Mononuclear cell (primary cell): ENCODE measurements at regions not wholly inside any gene's neighbourhood (a gene's known extent, or its start where the extent isn't known, plus 50 kb on each side); places are given as distances from the start of the nearest gene placed in this dataset.

Experiments
- H3K27me3 ChIP-seq: 2 replicates; pipeline ENCODE4 v1.6.0; 2011; ENCODE audit warnings: low read length, control low read depth; ENCODE audit not compliant: insufficient read depth
- H3K4me1 ChIP-seq: 2 replicates; pipeline ENCODE4 v1.5.1; 2011; ENCODE audit warnings: mild to moderate bottlenecking, low read length, control low read depth; ENCODE audit not compliant: insufficient read depth
- H3K4me3 ChIP-seq: 2 replicates; pipeline ENCODE4 v1.5.1; 2011; ENCODE audit warnings: mild to moderate bottlenecking, low read length, moderate library complexity
- H3K9me3 ChIP-seq: 2 replicates; pipeline ENCODE4 v1.5.1; 2011; ENCODE audit warnings: low read depth, mild to moderate bottlenecking, control low read depth, low read length

GRCh38 chr14:66111891-66112290, 374.3 kb upstream of the CCDC196 start:
- no peaks in the 10 kb centered on the region for H3K4me1 ChIP-seq
- no peak overlapping the region for H3K4me3 ChIP-seq
- no peaks in the 10 kb centered on the region for H3K9me3 ChIP-seq

GRCh38 chr14:66114071-66114470, 372.1 kb upstream of the CCDC196 start:
- Histone ChIP-seq H3K27me3 (no peaks in the 10 kb centered on the region), H3K4me1 (no peaks in the 10 kb centered on the region), H3K4me3 (no peak overlapping the region), H3K9me3 (no peaks in the 10 kb centered on the region)

More at GRCh38 chr14:66111891-66112290, 374.3 kb upstream of the CCDC196 start:
- no peaks in the 10 kb centered on the region for H3K27me3 ChIP-seq

DNA sequence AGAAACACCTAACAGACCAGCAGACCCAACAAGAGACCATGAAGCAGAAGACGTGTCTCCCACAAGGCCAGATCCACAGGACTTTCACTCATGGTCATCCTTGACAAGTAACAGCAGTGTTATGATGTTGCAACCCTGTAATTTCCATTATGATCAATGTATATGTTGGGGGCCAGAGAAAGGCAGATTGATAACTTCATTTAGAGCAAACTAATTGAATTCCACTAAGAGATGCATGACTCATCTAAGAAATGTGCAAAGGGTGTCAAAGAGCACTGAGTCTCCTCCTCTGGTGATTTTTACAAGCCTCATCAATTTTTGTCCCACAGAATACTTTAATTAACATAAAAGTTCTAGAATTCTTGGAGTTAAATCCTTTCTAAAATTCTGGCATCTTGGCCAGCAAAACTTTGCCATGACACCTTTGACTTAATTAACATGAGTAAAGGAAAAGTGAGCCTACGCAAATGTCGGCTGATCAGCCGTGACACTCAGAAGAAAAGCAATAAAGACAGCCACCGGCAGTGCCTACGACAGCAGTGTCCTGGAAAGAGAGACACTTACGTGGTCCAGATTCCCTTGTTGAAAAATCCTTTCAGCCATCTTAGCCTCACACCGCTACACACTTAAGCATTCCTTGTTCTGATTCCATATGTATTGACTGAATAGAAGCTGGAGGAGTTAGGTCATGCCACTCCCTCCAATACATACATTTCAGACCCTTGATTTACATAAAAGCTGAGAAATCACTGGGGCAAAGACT, 370.2 kb upstream of the CCDC196 start:
- Histone ChIP-seq H3K9me3 (no peaks in the 10 kb centered on the region), H3K4me3 (no peak overlapping the region)

DNA sequence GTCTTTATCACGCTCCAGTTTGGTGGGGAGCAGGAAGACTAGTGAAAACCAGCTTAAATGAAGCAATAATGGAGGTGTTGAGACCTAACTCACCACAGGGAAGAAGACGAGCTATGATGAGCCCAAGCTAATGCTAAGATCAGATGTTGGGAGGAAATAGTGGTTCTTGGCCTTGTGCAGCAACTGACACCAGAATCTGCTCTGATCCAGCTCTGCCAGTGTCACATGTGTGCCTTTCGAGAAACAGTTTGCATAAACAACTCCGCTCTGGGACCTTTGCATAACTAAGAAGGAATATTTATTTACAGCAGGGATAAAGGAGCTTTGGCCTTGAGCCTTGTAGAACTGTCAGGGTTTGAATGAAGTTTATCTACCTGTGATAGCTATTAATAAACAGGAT, 369.4 kb upstream of the CCDC196 start:
- H3K4me3 ChIP-seq, result no peak overlapping the region
- H3K4me1 ChIP-seq, result no peaks in the 10 kb centered on the region
- H3K9me3 ChIP-seq, result no peaks in the 10 kb centered on the region
- no peaks in the 10 kb centered on the region for H3K27me3 ChIP-seq

More for the DNA sequence above, 370.2 kb upstream of the CCDC196 start:
- no peaks in the 10 kb centered on the region for H3K4me1 ChIP-seq
- H3K27me3 ChIP-seq, result no peaks in the 10 kb centered on the region

GRCh38 chr14:66117600-66117999, 368.6 kb upstream of the CCDC196 start:
- Histone ChIP-seq H3K4me1 (no peaks in the 10 kb centered on the region), H3K4me3 (no peak overlapping the region), H3K27me3 (no peaks in the 10 kb centered on the region), H3K9me3 (no peaks in the 10 kb centered on the region)

- no peak overlapping the region for H3K4me3 ChIP-seq
- no peaks in the 10 kb centered on the region for H3K9me3 ChIP-seq
- no peaks in the 10 kb centered on the region for H3K27me3 ChIP-seq
- H3K4me1 ChIP-seq, result no peaks in the 10 kb centered on the region
Observed at GRCh38 chr14:66119606-66120231, 366.5 kb upstream of the CCDC196 start.

DNA sequence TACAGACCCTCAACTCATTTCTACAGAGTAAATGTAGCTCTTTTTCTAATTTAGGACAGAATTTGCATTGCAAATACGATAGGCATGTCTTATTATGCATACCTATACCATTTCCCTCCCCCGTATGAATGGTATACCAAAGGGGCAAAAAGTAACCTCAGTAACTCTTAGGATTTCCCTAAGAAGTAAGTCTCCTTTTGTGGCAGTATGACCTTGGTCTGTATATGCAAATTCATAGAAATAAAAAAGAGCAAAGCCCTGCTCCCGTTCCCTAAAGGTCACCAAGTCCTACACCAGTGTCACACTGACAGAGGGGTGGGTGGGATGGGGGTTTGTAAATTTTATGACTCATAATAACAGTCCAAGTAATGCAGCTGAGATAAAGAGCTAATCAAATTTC, 365.8 kb upstream of the CCDC196 start:
- no peaks in the 10 kb centered on the region for H3K4me1 ChIP-seq
- H3K9me3 ChIP-seq, result no peaks in the 10 kb centered on the region
- H3K4me3 ChIP-seq, result no peak overlapping the region
- H3K27me3 ChIP-seq, result no peaks in the 10 kb centered on the region

GRCh38 chr14:66121859-66122258, 364.3 kb upstream of the CCDC196 start:
- H3K4me1 ChIP-seq, result no peaks in the 10 kb centered on the region
- no peaks in the 10 kb centered on the region for H3K9me3 ChIP-seq
- no peak overlapping the region for H3K4me3 ChIP-seq
- no peaks in the 10 kb centered on the region for H3K27me3 ChIP-seq

DNA sequence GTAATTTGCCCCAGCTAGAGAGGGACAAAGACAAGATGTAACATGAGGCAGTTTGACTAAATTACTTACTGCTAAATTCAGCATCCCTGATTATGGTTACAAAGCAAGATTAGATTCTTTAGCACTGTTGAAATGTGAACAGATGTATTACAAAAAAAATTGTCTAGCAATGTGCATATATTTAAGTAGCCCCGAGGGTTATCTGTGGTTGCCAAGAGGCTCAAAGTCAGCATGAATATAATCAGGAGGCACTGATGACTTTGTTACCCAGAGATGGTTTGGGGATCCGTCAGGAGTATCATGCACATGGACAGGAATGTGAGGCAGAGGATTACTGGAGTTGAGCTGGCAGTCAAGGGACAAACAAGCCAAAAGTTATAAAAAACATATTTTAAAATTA, 356.9 kb upstream of the CCDC196 start:
- H3K27me3 ChIP-seq, result no peaks in the 10 kb centered on the region
- no peaks in the 10 kb centered on the region for H3K9me3 ChIP-seq
- H3K4me3 ChIP-seq, result no peak overlapping the region

DNA sequence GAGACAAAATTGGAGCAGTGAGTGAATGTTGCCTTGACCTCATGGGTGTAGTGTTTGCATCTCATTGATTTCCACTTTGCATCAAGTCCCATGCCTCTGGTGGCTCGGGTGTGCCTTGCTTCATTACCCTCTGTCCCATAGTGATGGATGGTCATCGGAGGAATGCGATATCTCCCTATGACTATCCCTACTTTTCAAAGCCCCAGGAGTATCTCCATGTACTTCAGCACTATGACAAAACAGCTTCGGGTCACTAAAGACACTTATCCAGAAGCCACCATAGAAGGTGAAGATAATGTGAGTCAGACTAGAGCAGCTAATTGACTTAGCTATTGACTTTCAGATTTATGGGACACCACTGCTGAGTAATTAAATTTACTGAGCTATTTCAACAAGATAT, 355.1 kb upstream of the CCDC196 start:
- H3K27me3 ChIP-seq, result no peaks in the 10 kb centered on the region
- no peaks in the 10 kb centered on the region for H3K9me3 ChIP-seq
- no peak overlapping the region for H3K4me3 ChIP-seq
- no peaks in the 10 kb centered on the region for H3K4me1 ChIP-seq

More for the DNA sequence above, 356.9 kb upstream of the CCDC196 start:
- no peaks in the 10 kb centered on the region for H3K4me1 ChIP-seq

DNA sequence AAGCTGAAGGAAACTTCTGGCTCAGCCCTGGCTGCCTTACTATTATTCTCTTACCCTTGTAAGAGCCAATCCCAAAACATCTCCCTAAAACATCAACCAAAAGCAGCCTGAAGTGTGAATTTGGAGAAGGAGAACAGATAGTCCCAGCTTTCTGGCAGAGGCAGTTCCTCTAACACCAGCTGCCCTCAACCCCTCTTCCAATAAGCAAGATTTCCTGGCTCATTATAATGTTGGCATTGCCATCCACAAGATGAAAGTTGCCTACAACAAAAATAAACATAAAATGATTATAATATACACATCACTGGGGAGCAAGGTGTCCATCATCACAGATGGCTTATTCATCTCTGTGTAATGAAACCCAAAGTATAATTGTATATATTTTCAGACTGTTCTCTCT, 352.5 kb upstream of the CCDC196 start:
- Histone ChIP-seq H3K27me3 (no peaks in the 10 kb centered on the region), H3K9me3 (no peaks in the 10 kb centered on the region), H3K4me1 (no peaks in the 10 kb centered on the region), H3K4me3 (no peak overlapping the region)

GRCh38 chr14:66135831-66136230, 350.3 kb upstream of the CCDC196 start:
- Histone ChIP-seq H3K4me3 (no peak overlapping the region), H3K4me1 (peaks cover 8% of the 10 kb centered on the region), H3K27me3 (no peaks in the 10 kb centered on the region), H3K9me3 (no peaks in the 10 kb centered on the region)

DNA sequence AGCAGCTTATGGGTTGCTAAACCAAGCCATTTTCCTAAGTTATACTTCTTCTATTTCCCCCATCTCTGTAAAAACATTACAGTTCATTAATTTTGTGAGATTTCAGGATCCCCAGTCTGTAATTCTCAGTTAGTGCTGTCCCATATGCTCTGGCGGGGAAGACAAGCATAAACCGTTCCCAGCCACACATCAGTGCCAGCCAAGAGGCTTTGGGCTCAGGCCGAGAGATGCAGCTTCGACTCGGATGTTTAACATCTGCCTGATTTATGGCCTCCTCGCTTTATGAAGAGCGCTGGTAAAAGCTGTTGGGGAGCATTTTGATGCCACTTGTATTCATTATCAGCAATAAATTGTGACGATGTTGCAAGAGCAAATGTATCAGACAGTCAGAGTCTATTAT, 349.1 kb upstream of the CCDC196 start:
- no peaks in the 10 kb centered on the region for H3K27me3 ChIP-seq

GRCh38 chr14:66139432-66139831, 346.7 kb upstream of the CCDC196 start:
- H3K27me3 ChIP-seq, result no peaks in the 10 kb centered on the region
- no peak overlapping the region for H3K4me3 ChIP-seq
- H3K4me1 ChIP-seq, result peaks cover 10% of the 10 kb centered on the region
- H3K9me3 ChIP-seq, result no peaks in the 10 kb centered on the region

More for the DNA sequence above, 349.1 kb upstream of the CCDC196 start:
- Histone ChIP-seq H3K4me1 (peaks cover 10% of the 10 kb centered on the region), H3K9me3 (no peaks in the 10 kb centered on the region), H3K4me3 (no peak overlapping the region)

- H3K9me3 ChIP-seq, result no peaks in the 10 kb centered on the region
- H3K27me3 ChIP-seq, result no peaks in the 10 kb centered on the region
- H3K4me1 ChIP-seq, result peaks cover 10% of the 10 kb centered on the region
- no peak overlapping the region for H3K4me3 ChIP-seq
Observed at GRCh38 chr14:66140213-66140918, 345.8 kb upstream of the CCDC196 start.
